HCT116 (cell line): ENCODE measurements at regions not wholly inside any gene's neighbourhood (a gene's known extent, or its start where the extent isn't known, plus 50 kb on each side); places are given as distances from the start of the nearest gene placed in this dataset.

ENCODE experiments used
- ATAC-seq: fragments of 200-7000 bp; cut with Tn5 transposase; 2 replicates; pipeline ENCODE4 v1.9.1; 2020; ENCODE audit warnings: mild to moderate bottlenecking, moderate library complexity
- BruUV-seq: library from RNA; stranded (reverse); fragments of 400-500 nt; replicated peaks from 2 replicates; lab custom pipeline; 2021; lab: Mats Ljungman, UMichigan
- CTCF ChIA-PET: fragments of 300-600 bp; sonication (Branson Sonifier 250); formaldehyde crosslinking; loops from one replicate; lab custom pipeline; 2021; ENCODE audit warnings: antibody characterized with exemption; lab: Charles Lee
- POLR2A ChIA-PET: fragments of 300-600, 350-600 bp; sonication (Branson Sonifier 250); formaldehyde crosslinking; loops from one replicate; lab custom pipeline; 2021; ENCODE audit warnings: antibody characterized with exemption; lab: Charles Lee
- RAD21 ChIA-PET, 2 experiments: fragments of 300-600 bp; sonication (Branson Sonifier 250); formaldehyde crosslinking; loops; one replicate each; lab custom pipeline; 2023; ENCODE audit warnings: low total read pairs in 2 of 2; ENCODE audit not compliant: uncharacterized antibody in 2 of 2, unreplicated experiment in 2 of 2, low non-redundant PET in 1 of 2; lab: Charles Lee
- DNase-seq: peaks from one replicate; pipeline ENCODE4 v3.0.0-alpha.2; 2010; ENCODE audit warnings: low read depth, low spot score
- H2AFZ ChIP-seq: fragments of 200-600 bp; shearing (Covaris generic), sonication (generic); 2 replicates; pipeline ENCODE4 v1.6.1; 2017; ENCODE audit warnings: low read depth, mixed run types, mixed read lengths, antibody characterized with exemption, low read length; ENCODE audit not compliant: poor library complexity, severe bottlenecking
- H3K27ac ChIP-seq: 2 replicates; pipeline ENCODE4 v1.5.1; 2012; ENCODE audit warnings: low read depth, low read length
- H3K27me3 ChIP-seq: fragments of 200-600 bp; sonication (generic); 2 replicates; pipeline ENCODE4 v1.6.1; 2016; ENCODE audit warnings: mixed run types, low read length, mixed read lengths; ENCODE audit not compliant: insufficient read depth
- H3K36me3 ChIP-seq, 2 experiments: fragments of 200-500 bp in 1 of 2; fragments of 200-600 bp in 1 of 2; sonication (Bioruptor generic) in 1 of 2; sonication (generic) in 1 of 2; 2 replicates each; pipeline versions ENCODE4 v1.5.1 to v1.6.1; 2014 to 2016; ENCODE audit warnings: low read length in 2 of 2, inconsistent platforms in 1 of 2, mixed read lengths in 1 of 2, mixed run types in 1 of 2; ENCODE audit not compliant: insufficient read depth in 2 of 2, control insufficient read depth in 1 of 2
- H3K4me1 ChIP-seq, 2 experiments: fragments of 200-600 bp in 1 of 2; sonication (generic) in 1 of 2; 2 replicates each; pipeline versions ENCODE4 v1.5.1 to v1.6.1; 2012 to 2017; ENCODE audit warnings: low read length in 2 of 2, inconsistent platforms in 1 of 2, mild to moderate bottlenecking in 1 of 2, mixed read lengths in 1 of 2, mixed run types in 1 of 2, moderate library complexity in 1 of 2; ENCODE audit not compliant: insufficient read depth in 2 of 2, control insufficient read depth in 1 of 2
- H3K4me2 ChIP-seq: fragments of 200-600 bp; sonication (generic); 2 replicates; pipeline ENCODE4 v1.6.1; 2017; ENCODE audit warnings: mixed run types, low read length, mixed read lengths
- H3K4me3 ChIP-seq, 2 experiments: fragments of 200-600 bp in 1 of 2; sonication (generic) in 1 of 2; replicated peaks in 1 of 2; 2 replicates each; pipeline ENCODE4 v1.5.1; 2011 to 2016; ENCODE audit warnings: low read length in 2 of 2, control low read depth in 1 of 2, low read depth in 1 of 2, mild to moderate bottlenecking in 1 of 2, mixed read lengths in 1 of 2, mixed run types in 1 of 2
- H3K79me2 ChIP-seq: fragments of 200-600 bp; sonication (generic); 2 replicates; pipeline ENCODE4 v1.6.1; 2017; ENCODE audit warnings: mild to moderate bottlenecking, mixed run types, low read length, moderate library complexity, mixed read lengths; ENCODE audit not compliant: insufficient read depth
- H3K9ac ChIP-seq: fragments of 200-600 bp; sonication (generic); 2 replicates; pipeline ENCODE4 v1.6.1; 2016; ENCODE audit warnings: low read length, mixed read lengths
- H3K9me2 ChIP-seq: fragments of 200-600 bp; sonication (generic), shearing (Covaris generic); 2 replicates; pipeline ENCODE4 v1.6.1; 2017; ENCODE audit warnings: mixed run types, mild to moderate bottlenecking, moderate library complexity; ENCODE audit not compliant: insufficient read depth
- H3K9me3 ChIP-seq, 2 experiments: fragments of 200-500 bp in 1 of 2; fragments of 200-600 bp in 1 of 2; sonication (Bioruptor generic) in 1 of 2; sonication (generic) in 1 of 2; 2 replicates each; pipeline ENCODE4 v1.6.1; 2014 to 2017; ENCODE audit warnings: low read length in 2 of 2, mixed read lengths in 2 of 2, inconsistent platforms in 1 of 2, low read depth in 1 of 2, mild to moderate bottlenecking in 1 of 2, mixed run types in 1 of 2, moderate library complexity in 1 of 2; ENCODE audit not compliant: control insufficient read depth in 1 of 2, insufficient read depth in 1 of 2
- H4K20me1 ChIP-seq: fragments of 200-600 bp; sonication (generic), shearing (Covaris generic); 2 replicates; pipeline ENCODE4 v1.6.1; 2017; ENCODE audit warnings: mixed run types, mild to moderate bottlenecking, moderate library complexity; ENCODE audit not compliant: insufficient read depth
- EZH2phosphoT487 ChIP-seq: fragments of 200-600 bp; IDR thresholded peaks from 2 replicates; pipeline ENCODE4 v1.6.1; 2018; ENCODE audit warnings: antibody characterized with exemption, borderline replicate concordance
- FOSL1 ChIP-seq: IDR thresholded peaks from 2 replicates; pipeline ENCODE4 v1.6.1; 2012; ENCODE audit warnings: low read depth
- JUND ChIP-seq: IDR thresholded peaks from 2 replicates; pipeline ENCODE4 v1.6.1; 2012
- POLR2AphosphoS5 ChIP-seq: IDR thresholded peaks from 2 replicates; pipeline ENCODE4 v1.6.1; 2011; ENCODE audit warnings: mild to moderate bottlenecking, low read depth, low read length, moderate library complexity
- REST ChIP-seq: IDR thresholded peaks from 2 replicates; pipeline ENCODE4 v1.6.1; 2012; ENCODE audit warnings: low read depth
- SP1 ChIP-seq: IDR thresholded peaks from 2 replicates; pipeline ENCODE4 v1.6.1; 2012; ENCODE audit warnings: low read depth
- SRF ChIP-seq: IDR thresholded peaks from 2 replicates; pipeline ENCODE4 v1.6.1; 2012; ENCODE audit warnings: low read depth
- YY1 ChIP-seq: IDR thresholded peaks from 2 replicates; pipeline ENCODE4 v1.6.1; 2011; ENCODE audit warnings: low read length, low read depth, moderate library complexity, mild to moderate bottlenecking; ENCODE audit not compliant: insufficient replicate concordance; ENCODE audit errors: extremely low read depth
- ZBTB33 ChIP-seq: IDR thresholded peaks from 2 replicates; pipeline ENCODE4 v1.6.1; 2011; ENCODE audit warnings: mild to moderate bottlenecking, low read length, moderate library complexity; ENCODE audit not compliant: insufficient replicate concordance; ENCODE audit errors: extremely low read depth
- ZFX ChIP-seq: fragments of 450-650 bp; IDR thresholded peaks from 2 replicates; pipeline ENCODE4 v1.6.1; 2017
- ZNF274 ChIP-seq: fragments of 200-500 bp; sonication (Bioruptor generic); IDR thresholded peaks from 2 replicates; pipeline ENCODE4 v1.6.1; 2014; ENCODE audit warnings: mild to moderate bottlenecking, low read depth, low read length, inconsistent platforms
- intact Hi-C: fragments of 100-400 bp; cut with micrococcal nuclease; formaldehyde crosslinking; loops from 2 replicates; pipeline ENCODE4 v1.10.0; 2022
- TF ChIP-seq, protein P1 (sequence below), 3 experiments: fragments of 200-600 bp in 1 of 3; sonication (generic) in 1 of 3; IDR thresholded peaks in 2 of 3; conservative IDR thresholded peaks in 1 of 3; 2 replicates each; pipeline ENCODE4 v1.5.1; 2012 to 2017; ENCODE audit warnings: low read depth in 2 of 3, low read length in 2 of 3, antibody characterized with exemption in 1 of 3, borderline replicate concordance in 1 of 3, control low read depth in 1 of 3, mild to moderate bottlenecking in 1 of 3, mixed read lengths in 1 of 3, mixed run types in 1 of 3, moderate library complexity in 1 of 3; ENCODE audit not compliant: insufficient read depth in 1 of 3
- TF ChIP-seq, protein P2 (sequence below): IDR thresholded peaks from 2 replicates; pipeline ENCODE4 v1.6.1; 2012

DNA sequence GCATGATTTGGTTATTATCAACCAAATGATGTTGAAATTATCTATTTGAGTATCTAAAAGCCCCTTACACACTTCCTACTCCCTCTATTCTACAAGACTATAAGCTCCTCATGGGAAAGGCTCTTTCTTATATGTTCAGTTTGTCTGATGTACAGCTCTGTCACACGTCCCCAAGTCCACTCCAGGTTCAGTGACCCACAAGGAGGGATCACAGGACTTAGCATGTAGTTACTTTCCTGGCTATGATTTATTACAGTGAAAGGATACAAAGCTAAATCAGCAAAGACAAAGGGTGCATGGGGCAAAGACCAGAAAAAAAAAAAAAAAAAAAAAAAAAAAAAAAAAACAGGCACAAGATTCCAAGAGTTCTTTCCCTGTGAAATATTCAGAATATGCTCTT is 125.6 kb upstream of the TMEM106B start:
- Histone ChIP-seq H3K27me3 (no peaks in the 10 kb centered on the region), H3K4me1 (no peaks in the 10 kb centered on the region), H2AFZ (no peak overlapping the region), H3K9ac (no peak overlapping the region), H3K36me3 (no peaks in the 10 kb centered on the region), H3K9me2 (no peaks in the 10 kb centered on the region), H3K4me2 (no peak overlapping the region), H3K4me3 (no peak overlapping the region), H4K20me1 (no peaks in the 10 kb centered on the region), H3K9me3 (no peaks in the 10 kb centered on the region; a peak in 1 of 4 replicates), H3K27ac (no peak overlapping the region), H3K79me2 (no peaks in the 10 kb centered on the region)
- RAD21 ChIA-PET, result no interaction called here
- CTCF ChIA-PET, result no interaction called here
- ATAC-seq, result no peak
- no peak for DNase-seq
- no TSS peak for BruUV-seq
- POLR2A ChIA-PET, result no interaction called here
- no peak for TF ChIP-seq YY1
- no peak for TF ChIP-seq EZH2phosphoT487
- no peak for TF ChIP-seq ZBTB33
- no peak for TF ChIP-seq ZFX
- no peak for TF ChIP-seq FOSL1
- no peak for TF ChIP-seq ZNF274
- TF ChIP-seq REST, result no peak
- TF ChIP-seq, protein P1, sequence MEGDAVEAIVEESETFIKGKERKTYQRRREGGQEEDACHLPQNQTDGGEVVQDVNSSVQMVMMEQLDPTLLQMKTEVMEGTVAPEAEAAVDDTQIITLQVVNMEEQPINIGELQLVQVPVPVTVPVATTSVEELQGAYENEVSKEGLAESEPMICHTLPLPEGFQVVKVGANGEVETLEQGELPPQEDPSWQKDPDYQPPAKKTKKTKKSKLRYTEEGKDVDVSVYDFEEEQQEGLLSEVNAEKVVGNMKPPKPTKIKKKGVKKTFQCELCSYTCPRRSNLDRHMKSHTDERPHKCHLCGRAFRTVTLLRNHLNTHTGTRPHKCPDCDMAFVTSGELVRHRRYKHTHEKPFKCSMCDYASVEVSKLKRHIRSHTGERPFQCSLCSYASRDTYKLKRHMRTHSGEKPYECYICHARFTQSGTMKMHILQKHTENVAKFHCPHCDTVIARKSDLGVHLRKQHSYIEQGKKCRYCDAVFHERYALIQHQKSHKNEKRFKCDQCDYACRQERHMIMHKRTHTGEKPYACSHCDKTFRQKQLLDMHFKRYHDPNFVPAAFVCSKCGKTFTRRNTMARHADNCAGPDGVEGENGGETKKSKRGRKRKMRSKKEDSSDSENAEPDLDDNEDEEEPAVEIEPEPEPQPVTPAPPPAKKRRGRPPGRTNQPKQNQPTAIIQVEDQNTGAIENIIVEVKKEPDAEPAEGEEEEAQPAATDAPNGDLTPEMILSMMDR (IDR thresholded peaks at IDR 0.05 in 2 of 3, conservative IDR thresholded peaks at IDR 0.05 in 1 of 3; ENCODE audit: borderline replicate concordance in 1 of 3, insufficient read depth in 1 of 3, low read depth in 2 of 3, low read length in 2 of 3), result no peak
- no peak for TF ChIP-seq SP1
- no peak for TF ChIP-seq POLR2AphosphoS5
- TF ChIP-seq JUND, result no peak
- TF ChIP-seq SRF, result no peak
- TF ChIP-seq, protein P2, sequence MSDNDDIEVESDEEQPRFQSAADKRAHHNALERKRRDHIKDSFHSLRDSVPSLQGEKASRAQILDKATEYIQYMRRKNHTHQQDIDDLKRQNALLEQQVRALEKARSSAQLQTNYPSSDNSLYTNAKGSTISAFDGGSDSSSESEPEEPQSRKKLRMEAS, result no peak
- intact Hi-C loops, result no loop called here
